GM12873 (cell line): ENCODE measurements at regions not wholly inside any gene's neighbourhood (a gene's known extent, or its start where the extent isn't known, plus 50 kb on each side); places are given as distances from the start of the nearest gene placed in this dataset.

Experiments
- TF ChIP-seq, protein P1 (sequence below): IDR thresholded peaks from 2 replicates; pipeline ENCODE4 v1.5.1; 2012; ENCODE audit warnings: low read depth, mild to moderate bottlenecking, moderate library complexity, low read length, control low read depth; ENCODE audit not compliant: insufficient read depth; ENCODE audit errors: missing control alignments

DNA sequence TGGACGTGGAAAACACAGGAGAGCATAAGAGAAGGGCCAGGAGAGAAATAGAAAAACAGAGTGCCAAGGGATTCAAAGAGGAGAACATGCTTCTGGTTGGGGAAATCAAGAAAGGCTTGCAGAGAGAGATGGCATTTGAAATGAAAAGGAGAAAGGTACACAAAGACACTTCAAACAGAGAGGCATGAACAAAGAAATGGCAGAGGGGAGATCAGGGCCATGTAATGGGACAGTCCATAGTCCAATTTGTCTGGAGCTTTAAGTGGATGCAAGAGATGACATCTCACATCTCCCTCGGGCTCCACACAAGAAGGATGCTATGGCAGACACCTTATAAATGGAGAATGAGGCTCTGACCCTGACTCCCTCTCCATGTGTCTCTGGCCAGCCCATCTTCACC lies 331.1 kb downstream of the MLLT3 start:
- TF ChIP-seq, protein P1, sequence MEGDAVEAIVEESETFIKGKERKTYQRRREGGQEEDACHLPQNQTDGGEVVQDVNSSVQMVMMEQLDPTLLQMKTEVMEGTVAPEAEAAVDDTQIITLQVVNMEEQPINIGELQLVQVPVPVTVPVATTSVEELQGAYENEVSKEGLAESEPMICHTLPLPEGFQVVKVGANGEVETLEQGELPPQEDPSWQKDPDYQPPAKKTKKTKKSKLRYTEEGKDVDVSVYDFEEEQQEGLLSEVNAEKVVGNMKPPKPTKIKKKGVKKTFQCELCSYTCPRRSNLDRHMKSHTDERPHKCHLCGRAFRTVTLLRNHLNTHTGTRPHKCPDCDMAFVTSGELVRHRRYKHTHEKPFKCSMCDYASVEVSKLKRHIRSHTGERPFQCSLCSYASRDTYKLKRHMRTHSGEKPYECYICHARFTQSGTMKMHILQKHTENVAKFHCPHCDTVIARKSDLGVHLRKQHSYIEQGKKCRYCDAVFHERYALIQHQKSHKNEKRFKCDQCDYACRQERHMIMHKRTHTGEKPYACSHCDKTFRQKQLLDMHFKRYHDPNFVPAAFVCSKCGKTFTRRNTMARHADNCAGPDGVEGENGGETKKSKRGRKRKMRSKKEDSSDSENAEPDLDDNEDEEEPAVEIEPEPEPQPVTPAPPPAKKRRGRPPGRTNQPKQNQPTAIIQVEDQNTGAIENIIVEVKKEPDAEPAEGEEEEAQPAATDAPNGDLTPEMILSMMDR: no peak

DNA sequence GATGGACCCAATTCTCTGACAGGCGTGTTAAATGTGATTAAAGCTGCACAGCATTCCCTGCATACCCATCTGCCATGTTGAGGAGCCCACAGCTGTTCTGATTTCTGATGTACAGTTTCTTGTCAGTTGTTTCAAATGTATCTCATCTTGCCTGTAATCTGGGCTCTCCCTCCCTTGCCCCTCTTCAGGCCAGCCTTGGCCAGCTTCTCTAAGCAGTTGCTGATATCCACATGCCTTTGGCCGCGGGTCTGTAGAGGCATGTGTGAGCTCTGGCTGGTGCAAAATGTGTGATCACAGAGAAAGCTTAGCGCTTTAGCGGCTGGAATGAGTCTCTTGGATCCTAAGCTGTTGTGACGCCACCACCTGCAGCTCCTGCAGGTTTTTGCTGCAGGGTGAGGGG lies 332.0 kb downstream of the MLLT3 start:
- TF ChIP-seq, protein P1: no peak

DNA sequence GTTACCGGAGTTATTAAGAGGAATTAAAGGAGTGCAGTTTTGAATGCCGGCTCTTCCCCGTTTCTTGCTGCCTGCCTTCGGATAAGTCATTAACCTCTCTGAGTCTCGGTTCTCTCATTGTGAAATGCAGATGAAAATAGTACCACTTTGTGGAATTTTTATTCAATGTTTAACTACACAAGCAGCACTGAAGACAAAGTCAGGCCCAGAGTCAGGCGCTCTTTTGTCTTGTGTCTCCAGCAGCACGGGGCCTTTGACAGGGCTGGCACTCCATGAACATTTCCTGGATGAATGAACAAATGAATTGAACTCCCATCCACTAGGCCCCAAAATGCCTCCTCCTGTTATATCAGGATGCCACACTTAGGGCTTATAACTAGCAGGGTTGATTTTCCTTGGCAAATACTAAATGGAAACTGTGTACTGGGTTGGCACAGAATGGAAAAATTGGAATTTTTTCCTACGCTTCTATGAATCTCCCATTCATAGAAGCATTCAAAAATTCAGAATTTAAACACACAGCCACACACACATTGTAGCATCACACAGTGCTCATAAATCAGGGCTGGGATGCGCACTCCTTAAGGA lies 332.8 kb downstream of the MLLT3 start:
- TF ChIP-seq, protein P1: no peak

DNA sequence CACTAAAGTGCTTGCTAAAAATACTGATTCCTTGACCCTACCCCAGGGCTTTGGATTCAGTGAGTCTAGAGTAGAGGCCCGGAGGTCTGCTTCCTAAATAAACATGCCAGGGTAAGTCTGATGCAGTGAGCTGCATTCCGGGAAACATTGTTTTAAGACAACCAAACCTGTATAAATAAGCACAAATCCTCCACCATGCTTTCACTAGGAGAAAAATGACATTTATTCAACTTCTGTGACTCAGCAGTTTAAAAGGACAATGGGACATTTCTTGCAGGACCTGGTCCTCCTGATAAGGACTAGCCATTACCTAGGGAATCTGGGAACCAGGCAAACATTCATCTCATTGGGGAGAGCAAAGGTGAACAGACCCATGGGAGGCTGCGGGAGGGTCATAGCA lies 335.3 kb downstream of the MLLT3 start:
- TF ChIP-seq, protein P1: no peak

DNA sequence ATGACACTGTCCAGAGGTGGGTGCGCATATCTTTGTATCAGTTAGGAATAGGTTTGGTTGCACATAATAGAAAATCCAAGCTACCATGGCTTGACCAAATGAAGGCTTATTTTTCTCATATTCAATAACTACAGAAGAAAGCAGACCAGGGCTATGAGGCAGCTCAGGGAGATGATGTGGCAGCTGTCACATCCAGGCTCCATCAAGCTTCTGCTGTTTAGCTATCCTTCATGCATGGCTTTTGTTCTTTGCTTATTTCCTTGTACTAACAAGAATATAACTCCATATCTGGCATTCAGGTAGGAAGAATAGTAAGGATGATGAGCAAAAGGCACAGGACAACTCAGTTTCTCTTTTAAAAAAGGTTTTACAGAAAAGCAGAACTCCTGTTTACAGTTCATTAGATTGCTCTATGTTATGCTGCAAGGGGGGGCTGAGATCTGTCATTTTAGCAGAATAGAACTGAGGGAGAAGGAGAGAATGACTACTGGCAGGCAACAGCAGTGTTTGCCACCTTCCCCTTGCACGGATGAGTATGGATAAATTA lies 336.1 kb downstream of the MLLT3 start:
- TF ChIP-seq, protein P1: no peak

DNA sequence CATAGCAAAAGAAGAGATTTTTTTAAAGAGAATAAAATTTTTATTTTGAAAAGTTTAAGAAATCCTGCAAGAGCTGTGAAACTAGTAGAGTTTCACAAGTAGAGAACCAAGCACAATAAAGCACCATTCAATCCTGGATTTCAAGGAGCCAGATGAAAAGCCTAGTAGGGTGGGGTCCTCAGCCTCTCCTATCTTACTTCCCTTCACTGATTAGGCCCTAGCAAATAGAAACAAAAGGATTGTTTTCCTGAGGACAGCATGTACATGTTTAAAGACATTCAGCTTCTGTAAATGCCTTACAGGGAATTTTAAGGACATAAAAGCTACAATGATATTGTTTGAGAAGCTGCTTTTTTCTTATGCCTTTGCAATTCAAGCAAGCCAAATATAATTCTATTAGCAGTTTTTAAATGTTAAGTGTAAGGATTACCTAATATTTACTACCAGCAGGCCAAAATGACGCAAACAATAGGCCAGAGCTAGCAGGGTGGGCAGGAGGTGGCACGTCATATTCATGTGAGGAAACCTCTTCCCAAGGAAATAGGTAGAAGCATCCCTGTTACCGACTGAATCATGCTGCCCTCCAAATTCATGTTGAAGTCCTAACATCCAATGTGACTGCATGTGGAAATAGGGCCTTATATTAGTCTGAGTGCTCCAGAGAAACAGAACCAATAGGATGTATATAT lies 337.6 kb downstream of the MLLT3 start:
- TF ChIP-seq, protein P1: no peak

DNA sequence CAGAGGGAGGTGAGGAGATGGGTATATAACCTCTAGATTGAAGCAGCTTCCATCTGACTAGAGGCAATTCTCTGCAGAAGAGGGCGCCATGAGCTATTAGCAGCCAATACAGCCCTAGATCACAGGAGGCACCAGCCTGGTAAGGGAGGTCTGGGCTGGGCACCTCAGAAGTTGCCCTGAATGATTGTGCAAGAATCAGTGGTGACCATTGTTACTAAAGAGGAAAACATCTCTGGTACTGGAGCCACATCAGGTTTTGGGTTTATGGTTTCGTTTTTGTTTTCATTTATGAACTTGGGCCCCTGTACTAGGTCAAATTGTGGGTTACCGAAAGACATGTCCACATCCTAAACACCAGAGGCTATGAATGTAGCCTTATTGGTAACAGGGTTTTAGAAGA lies 342.0 kb downstream of the MLLT3 start:
- TF ChIP-seq, protein P1: no peak
